B cell (primary cell): ENCODE measurements at regions not wholly inside any gene's neighbourhood (a gene's known extent, or its start where the extent isn't known, plus 50 kb on each side); places are given as distances from the start of the nearest gene placed in this dataset.

Experiments used
- ATAC-seq: fragments of 200-7000 bp; cut with Tn5 transposase; one replicate; pipeline ENCODE4 v1.10.0; 2021; ENCODE audit warnings: low read depth, mild to moderate bottlenecking, moderate number of reproducible peaks, moderate library complexity
- CTCF ChIA-PET: fragments of 350-600 bp; sonication (Branson Sonifier 250); formaldehyde crosslinking; loops from one replicate; lab custom pipeline; 2021; ENCODE audit warnings: antibody characterized with exemption, inconsistent platforms; lab: Charles Lee
- POLR2A ChIA-PET: fragments of 350-600 bp; sonication (Branson Sonifier 250); formaldehyde crosslinking; loops from one replicate; lab custom pipeline; 2021; ENCODE audit warnings: antibody characterized with exemption; lab: Charles Lee
- DNase-seq: peaks from one replicate; pipeline ENCODE4 v3.0.0; 2013
- H2AFZ ChIP-seq: 2 replicates; pipeline ENCODE4 v1.6.1; 2012; ENCODE audit warnings: mild to moderate bottlenecking, low read depth, low read length; ENCODE audit not compliant: insufficient read depth, poor library complexity, severe bottlenecking
- H3K27ac ChIP-seq, 2 donors: 1 replicate in 1 of 2; 2 replicates in 1 of 2; pipeline ENCODE4 v1.5.1; 2012 to 2013; ENCODE audit warnings: low read length in 2 of 2, mild to moderate bottlenecking in 2 of 2, moderate library complexity in 1 of 2
- H3K27me3 ChIP-seq, 4 experiments: fragments of 200-600 bp in 1 of 4; sonication (generic) in 1 of 4; replicated peaks in 1 of 4; 1 replicate in 2 of 4; 2 replicates in 2 of 4; pipeline versions ENCODE4 v1.6.1 to v1.7.0; 2013 to 2016; ENCODE audit warnings: low read length in 3 of 4, mild to moderate bottlenecking in 2 of 4, mixed read lengths in 1 of 4, moderate library complexity in 1 of 4; ENCODE audit not compliant: insufficient read depth in 4 of 4, control insufficient read depth in 3 of 4; ENCODE audit errors: control extremely low read depth in 1 of 4
- H3K36me3 ChIP-seq, 2 experiments: replicated peaks in 1 of 2; 1 replicate in 1 of 2; 2 replicates in 1 of 2; pipeline versions ENCODE4 v1.6.1 to v1.7.1; 2013; ENCODE audit warnings: low read length in 1 of 2; ENCODE audit not compliant: insufficient read depth in 2 of 2, control insufficient read depth in 1 of 2; ENCODE audit errors: control extremely low read depth in 1 of 2, extremely low read depth in 1 of 2
- H3K4me1 ChIP-seq, 2 donors: fragments of 200-600 bp in 1 of 2; sonication (generic) in 1 of 2; 1 replicate in 1 of 2; 2 replicates in 1 of 2; pipeline versions ENCODE4 v1.5.1 to v1.6.1; 2013 to 2017; ENCODE audit warnings: low read length in 2 of 2; ENCODE audit not compliant: control insufficient read depth in 2 of 2, insufficient read depth in 2 of 2
- H3K4me2 ChIP-seq: replicated peaks from 2 replicates; pipeline ENCODE3; 2012; ENCODE audit warnings: mild to moderate bottlenecking, low read depth, low read length; ENCODE audit not compliant: poor library complexity, severe bottlenecking
- H3K4me3 ChIP-seq, 5 experiments: fragments of 200-600 bp in 1 of 5; sonication (generic) in 1 of 5; 1 replicate in 3 of 5; 2 replicates in 2 of 5; pipeline versions ENCODE4 v1.5.1 to v1.7.0; 2011 to 2016; ENCODE audit warnings: low read length in 4 of 5, mild to moderate bottlenecking in 4 of 5, low read depth in 2 of 5, control low read depth in 1 of 5, moderate library complexity in 1 of 5; ENCODE audit not compliant: insufficient read depth in 1 of 5; ENCODE audit errors: control extremely low read depth in 1 of 5, extremely low read depth in 1 of 5
- H3K79me2 ChIP-seq: fragments of 200-600 bp; sonication (generic); one replicate; pipeline ENCODE4 v1.6.0; 2016; ENCODE audit warnings: low read length; ENCODE audit not compliant: control insufficient read depth, insufficient read depth
- H3K9ac ChIP-seq: fragments of 200-600 bp; sonication (generic); 2 replicates; pipeline ENCODE4 v1.6.1; 2017; ENCODE audit warnings: mild to moderate bottlenecking, low read length, moderate library complexity
- H3K9me3 ChIP-seq, 3 donors: one replicate each; pipeline versions ENCODE4 v1.6.1 to v1.7.1; 2013; ENCODE audit warnings: low read length in 2 of 3; ENCODE audit not compliant: control insufficient read depth in 2 of 3, insufficient read depth in 1 of 3; ENCODE audit errors: control extremely low read depth in 1 of 3
- H4K20me1 ChIP-seq: 2 replicates; pipeline ENCODE4 v1.6.0; 2012; ENCODE audit warnings: mild to moderate bottlenecking, low read length; ENCODE audit not compliant: insufficient read depth, control insufficient read depth, poor library complexity, severe bottlenecking
- H3K27ac Mint-ChIP-seq: one replicate; pipeline ENCODE4 v1.8.0; 2021; ENCODE audit warnings: mixed read lengths
- H3K27me3 Mint-ChIP-seq: one replicate; pipeline ENCODE4 v1.8.0; 2021; ENCODE audit warnings: mixed read lengths
- H3K4me1 Mint-ChIP-seq: one replicate; pipeline ENCODE4 v1.8.0; 2021; ENCODE audit warnings: mixed read lengths
- H3K4me3 Mint-ChIP-seq: one replicate; pipeline ENCODE4 v1.8.0; 2021; ENCODE audit warnings: mixed read lengths
- H3K9me3 Mint-ChIP-seq: one replicate; pipeline ENCODE4 v1.8.0; 2022; ENCODE audit warnings: mixed read lengths; ENCODE audit not compliant: insufficient read depth
- EZH2 ChIP-seq: IDR thresholded peaks from 2 replicates; pipeline ENCODE4 v1.6.1; 2012; ENCODE audit warnings: borderline replicate concordance, low read depth, mild to moderate bottlenecking, moderate library complexity, low read length; ENCODE audit not compliant: insufficient read depth, poor library complexity, severe bottlenecking
- WGBS: methylation state at CpG from one replicate; pipeline ENCODE4 v1.1.5; 2013; ENCODE audit warnings: missing lambda C conversion rate; ENCODE audit not compliant: insufficient coverage; 5-methylcytosine and 5-hydroxymethylcytosine counted together
- intact Hi-C: fragments of 100-400 bp; cut with micrococcal nuclease; formaldehyde crosslinking; loops from one replicate; pipeline ENCODE4 v1.10.0; 2022
- TF ChIP-seq, protein P1 (sequence below): fragments of 200-600 bp; IDR thresholded peaks from one replicate; pipeline ENCODE4 v1.8.0; 2022; ENCODE audit warnings: antibody characterized with exemption, mild to moderate bottlenecking

DNA sequence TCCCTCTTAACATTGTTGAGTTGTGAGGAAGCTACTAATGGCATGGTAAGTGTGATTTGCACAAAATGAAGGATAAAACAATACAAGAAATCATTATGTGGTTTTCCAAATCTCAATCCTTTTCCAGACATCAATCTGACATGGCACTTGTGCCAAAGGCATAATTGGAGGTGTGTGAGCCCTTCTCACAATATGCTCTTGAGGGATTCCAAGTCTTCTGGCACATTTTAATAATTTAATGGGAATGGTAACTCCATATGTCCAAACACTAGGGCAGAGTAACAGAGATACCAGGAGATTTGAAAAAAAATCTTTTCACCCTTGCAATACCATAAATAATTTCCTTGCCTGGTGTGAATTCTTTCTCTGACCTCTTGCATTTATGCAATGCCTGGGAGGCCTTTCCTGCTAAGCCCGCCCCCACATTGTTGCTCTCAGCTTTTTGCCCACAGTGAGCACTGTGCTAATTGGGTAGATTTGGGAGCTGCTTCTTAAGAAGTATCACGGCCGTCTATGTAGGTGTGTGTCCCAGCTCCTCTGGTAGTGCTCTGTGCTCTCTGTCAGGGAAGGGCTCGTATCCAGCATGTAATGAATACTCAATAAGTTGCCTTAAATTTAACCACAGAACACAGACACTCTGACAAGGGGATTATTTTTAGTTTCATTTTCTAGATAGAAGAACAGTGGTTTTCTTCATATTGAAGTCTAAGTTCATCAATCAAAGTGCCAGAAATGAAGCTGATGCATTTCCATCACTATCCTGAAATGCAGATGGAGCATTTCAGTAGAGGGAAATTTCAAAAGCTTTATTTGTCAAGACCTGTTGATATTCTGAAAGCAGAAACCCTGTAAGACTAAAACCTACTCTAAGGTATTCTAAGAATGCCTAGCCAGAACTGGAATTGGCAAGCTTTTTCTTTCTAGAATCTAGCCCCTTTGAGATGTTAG lies 54.4 kb upstream of the CEP85L start:
- peak overlapping the region; percentile 37 for H3K9ac ChIP-seq
- Mint-ChIP-seq H3K27me3 (no peaks in the 10 kb centered on the region), H3K4me1 (peaks cover 78% of the 10 kb centered on the region), H3K27ac (peak overlapping the region; percentile 97), H3K4me3 (peak overlapping the region; percentile 95), H3K9me3 (no peaks in the 10 kb centered on the region)
- peak overlapping the region; percentile 48 to 80 for H3K27ac ChIP-seq
- CTCF ChIA-PET: interaction anchor here (0.7 to 2.0 kb wide), 8 partner anchors 8 to 141 kb away, joined by 3 to 6 read pairs (median 4); no protein-coding TSS in a partner anchor
- peak overlapping the region; percentile 78 for H3K4me2 ChIP-seq
- WGBS: no CpG with 5 or more reads among the region's 4 CpGs
- H3K4me1 ChIP-seq: peaks cover 61 to 65% of the 10 kb centered on the region in 2 donors
- DNase-seq: peak; percentile 44
- ATAC-seq: no peak
- H3K4me3 ChIP-seq: peak overlapping the region in 3 of 5 experiments; percentile 19 to 40 (median 37)
- peaks cover 89% of the 10 kb centered on the region for H3K79me2 ChIP-seq
- no peaks in the 10 kb centered on the region for H3K27me3 ChIP-seq
- H3K36me3 ChIP-seq: peaks cover 0 to 3% of the 10 kb centered on the region in 2 experiments
- POLR2A ChIA-PET: interaction anchor here (0.8 to 0.9 kb wide), 3 partner anchors 8 to 54 kb away, joined by 3 to 4 read pairs (median 3); partner anchors contain the start of gene CEP85L
- no peaks in the 10 kb centered on the region for H3K9me3 ChIP-seq
- intact Hi-C loops: loop anchor here (5.0 kb wide), 2 partner anchors 186 to 641 kb away; partner anchors contain the start of genes ASF1A and MAN1A1
- H2AFZ ChIP-seq: peak overlapping the region; percentile 58
- TF ChIP-seq, protein P1, sequence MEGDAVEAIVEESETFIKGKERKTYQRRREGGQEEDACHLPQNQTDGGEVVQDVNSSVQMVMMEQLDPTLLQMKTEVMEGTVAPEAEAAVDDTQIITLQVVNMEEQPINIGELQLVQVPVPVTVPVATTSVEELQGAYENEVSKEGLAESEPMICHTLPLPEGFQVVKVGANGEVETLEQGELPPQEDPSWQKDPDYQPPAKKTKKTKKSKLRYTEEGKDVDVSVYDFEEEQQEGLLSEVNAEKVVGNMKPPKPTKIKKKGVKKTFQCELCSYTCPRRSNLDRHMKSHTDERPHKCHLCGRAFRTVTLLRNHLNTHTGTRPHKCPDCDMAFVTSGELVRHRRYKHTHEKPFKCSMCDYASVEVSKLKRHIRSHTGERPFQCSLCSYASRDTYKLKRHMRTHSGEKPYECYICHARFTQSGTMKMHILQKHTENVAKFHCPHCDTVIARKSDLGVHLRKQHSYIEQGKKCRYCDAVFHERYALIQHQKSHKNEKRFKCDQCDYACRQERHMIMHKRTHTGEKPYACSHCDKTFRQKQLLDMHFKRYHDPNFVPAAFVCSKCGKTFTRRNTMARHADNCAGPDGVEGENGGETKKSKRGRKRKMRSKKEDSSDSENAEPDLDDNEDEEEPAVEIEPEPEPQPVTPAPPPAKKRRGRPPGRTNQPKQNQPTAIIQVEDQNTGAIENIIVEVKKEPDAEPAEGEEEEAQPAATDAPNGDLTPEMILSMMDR: no peak
- no peak for TF ChIP-seq EZH2
- H4K20me1 ChIP-seq: no peaks in the 10 kb centered on the region
